Psoas muscle (tissue), 7 donors: ENCODE measurements at regions not wholly inside any gene's neighbourhood (a gene's known extent, or its start where the extent isn't known, plus 50 kb on each side); places are given as distances from the start of the nearest gene placed in this dataset.
A peak's percentile ranks its signal among the peaks of the same experiment; 100 is the strongest.

ENCODE experiments used
- ATAC-seq, 4 donors: fragments of 200-7000 bp; cut with Tn5 transposase; one replicate each; pipeline ENCODE4 v1.9.1; 2020; ENCODE audit warnings: moderate library complexity in 3 of 4, mild to moderate bottlenecking in 2 of 4
- DNase-seq, 2 donors: peaks; one replicate each; pipeline ENCODE4 v3.0.0-alpha.2; 2020
- H3K27ac ChIP-seq: fragments of 200-600 bp; one replicate; pipeline ENCODE4 v1.8.0; 2022
- H3K27me3 ChIP-seq, 3 donors: fragments of 200-600 bp in 1 of 3; one replicate each; pipeline versions ENCODE4 v1.6.1 to v1.8.0; 2013 to 2022; ENCODE audit warnings: low read length in 2 of 3, mild to moderate bottlenecking in 2 of 3, moderate library complexity in 1 of 3; ENCODE audit not compliant: insufficient read depth in 3 of 3
- H3K36me3 ChIP-seq, 2 donors: fragments of 200-600 bp in 1 of 2; one replicate each; pipeline versions ENCODE4 v1.6.1 to v1.8.0; 2013 to 2022; ENCODE audit warnings: low read depth in 1 of 2, mild to moderate bottlenecking in 1 of 2, moderate library complexity in 1 of 2; ENCODE audit not compliant: insufficient read depth in 1 of 2
- H3K4me1 ChIP-seq: fragments of 200-600 bp; one replicate; pipeline ENCODE4 v1.8.0; 2022
- H3K4me3 ChIP-seq: fragments of 200-600 bp; one replicate; pipeline ENCODE4 v1.8.0; 2022; ENCODE audit warnings: mild to moderate bottlenecking
- H3K9me3 ChIP-seq: fragments of 200-600 bp; one replicate; pipeline ENCODE4 v1.8.0; 2022
- CTCF ChIP-seq: fragments of 200-600 bp; IDR thresholded peaks from one replicate; pipeline ENCODE4 v1.8.0; 2022; ENCODE audit warnings: antibody characterized with exemption
- WGBS, 3 donors: extraction: QIAGEN DNeasy Blood & Tissue Kit; methylation state at CpG; one replicate each; pipeline versions ENCODE4 v1.1.6 to v1.1.7; 2013; 5-methylcytosine and 5-hydroxymethylcytosine counted together
- intact Hi-C, 2 donors: fragments of 100-400 bp; cut with DNase I; formaldehyde crosslinking; loops; one replicate each; pipeline versions ENCODE4 v1.11.0 to v1.14.2; 2022
- donor health status: healthy with polysubstance abuse.
- donor health status: DM: no; HTN: no; CAD: no; lungs with moderate emphysema.
- donor health status: Bipolar disorder and iron deficiency.
- donor health status: healthy.
- donor health status: DM: yes; HTN: yes; CAD: no.
- donor health status: DM: no; HTN: no; CAD: no.
- donor health status: DM: yes; HTN: yes; CAD: no.

- no peaks in the 10 kb centered on the region for H3K36me3 ChIP-seq
- intact Hi-C loops: no loop called here
- no peaks in the 10 kb centered on the region for H3K27me3 ChIP-seq
- H3K27ac ChIP-seq: no peak overlapping the region
- WGBS, 3 donors: 67 to 75% (median 70%) methylated on average over 12 of the region's 12 CpGs
- H3K4me3 ChIP-seq: no peak overlapping the region
- ATAC-seq (no peak), DNase-seq (no peak)
- TF ChIP-seq CTCF: no peak
- H3K9me3 ChIP-seq: no peaks in the 10 kb centered on the region
- no peaks in the 10 kb centered on the region for H3K4me1 ChIP-seq
Observed at GRCh38 chr7:36083626-36084380, 69.3 kb upstream of the EEPD1 start.

GRCh38 chr7:36084485-36085091 is 68.5 kb upstream of the EEPD1 start:
- Histone ChIP-seq H3K4me1 (no peaks in the 10 kb centered on the region), H3K27ac (peak overlapping the region; percentile 7), H3K27me3 (no peaks in the 10 kb centered on the region), H3K4me3 (no peak overlapping the region), H3K36me3 (no peaks in the 10 kb centered on the region), H3K9me3 (no peaks in the 10 kb centered on the region)
- peak; percentile 43 for TF ChIP-seq CTCF
- 52 to 66% (median 60%) methylated on average over 26 of the region's 26 CpGs for WGBS, 3 donors
- intact Hi-C loops: no loop called here
- ATAC-seq (peak; percentile 90 to 95 (median 93)), DNase-seq (peak; percentile 49 to 76)

GRCh38 chr7:36085096-36085495 is 68.0 kb upstream of the EEPD1 start:
- Histone ChIP-seq H3K27me3 (no peaks in the 10 kb centered on the region), H3K36me3 (no peaks in the 10 kb centered on the region), H3K4me1 (no peaks in the 10 kb centered on the region), H3K27ac (no peak overlapping the region), H3K4me3 (no peak overlapping the region), H3K9me3 (no peaks in the 10 kb centered on the region)
- WGBS, 3 donors: 94 to 97% (median 94%) methylated on average over 16 of the region's 16 CpGs
- ATAC-seq: peak in 3 of 4 donors; percentile 5 to 35 (median 34)
- intact Hi-C loops: no loop called here
- TF ChIP-seq CTCF: no peak
- no peak for DNase-seq

GRCh38 chr7:36086571-36086970 is 66.5 kb upstream of the EEPD1 start:
- Histone ChIP-seq H3K36me3 (no peaks in the 10 kb centered on the region), H3K9me3 (no peaks in the 10 kb centered on the region), H3K27me3 (no peaks in the 10 kb centered on the region), H3K4me3 (no peak overlapping the region), H3K27ac (no peak overlapping the region), H3K4me1 (no peaks in the 10 kb centered on the region)
- intact Hi-C loops: no loop called here
- TF ChIP-seq CTCF: no peak
- ATAC-seq (no peak), DNase-seq (no peak)
